ENCODE measurements at regions not wholly inside any gene's neighbourhood (a gene's known extent, or its start where the extent isn't known, plus 50 kb on each side); places are given as distances from the start of the nearest gene placed in this dataset.
"Not testable (repeated sequence)": the region's sequence is repeated elsewhere in the genome, so short reads cannot be mapped to it uniquely, and the experiment has no call there.

DNA sequence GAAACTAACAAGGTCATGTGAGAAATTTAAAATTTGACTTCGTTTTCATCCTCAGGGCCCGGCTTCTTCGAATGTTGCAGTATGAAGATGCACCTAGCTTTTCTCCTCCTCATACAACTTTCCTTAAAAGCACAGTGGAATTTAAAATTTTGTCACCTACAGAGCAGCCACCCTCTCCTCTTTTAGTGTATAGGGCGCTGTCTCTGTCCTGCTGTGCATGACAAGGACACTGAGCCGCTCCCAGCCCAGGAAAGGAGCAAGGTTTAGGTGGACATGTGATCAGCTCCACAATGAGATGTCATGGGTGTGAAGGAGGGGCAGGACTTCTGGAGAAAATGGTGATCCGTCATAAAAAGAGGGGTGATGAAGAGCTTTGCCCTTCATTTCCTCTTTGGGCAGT is 1185.4 kb downstream of the RPIA start:
- not testable (repeated sequence) for DNase-seq

DNA sequence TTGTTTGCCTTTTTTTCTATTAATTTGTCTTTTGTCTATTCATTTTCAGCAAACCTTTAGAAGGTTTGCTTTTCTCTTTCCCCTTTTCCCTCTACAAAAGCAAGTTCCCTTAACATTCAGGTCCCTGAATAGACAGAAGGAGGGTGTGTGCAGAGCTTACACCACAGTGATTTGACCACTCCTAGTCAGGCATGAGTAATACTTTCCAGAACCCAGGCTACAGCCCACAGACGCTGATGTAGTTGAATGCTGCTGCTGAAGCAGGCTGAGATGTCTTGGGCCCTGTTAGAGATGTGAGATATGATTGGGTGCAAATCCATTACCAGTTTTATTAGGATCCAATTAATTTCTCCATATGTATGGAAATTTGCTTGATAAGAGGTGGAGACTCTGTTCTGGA is 1191.4 kb downstream of the RPIA start:
- DNase-seq, result not testable (repeated sequence)

DNA sequence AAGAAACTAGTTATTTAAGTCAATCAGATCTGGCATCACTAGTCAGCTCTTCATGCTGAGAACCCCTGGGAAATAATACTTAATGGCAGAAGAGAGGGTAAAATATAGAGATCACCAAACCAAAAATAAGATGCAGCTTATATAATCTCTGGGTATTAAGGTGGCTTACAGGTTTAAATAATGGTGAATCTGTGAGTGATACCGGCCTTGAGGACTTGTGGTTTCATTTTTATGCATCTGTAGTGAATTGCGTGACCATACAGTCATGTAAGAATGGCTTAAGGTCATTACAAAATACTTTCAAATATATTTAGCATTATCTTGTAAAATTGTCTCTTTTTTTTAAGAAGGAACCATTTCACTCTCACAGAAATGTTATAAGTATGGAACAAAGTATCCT is 1192.2 kb downstream of the RPIA start:
- not testable (repeated sequence) for DNase-seq

DNA sequence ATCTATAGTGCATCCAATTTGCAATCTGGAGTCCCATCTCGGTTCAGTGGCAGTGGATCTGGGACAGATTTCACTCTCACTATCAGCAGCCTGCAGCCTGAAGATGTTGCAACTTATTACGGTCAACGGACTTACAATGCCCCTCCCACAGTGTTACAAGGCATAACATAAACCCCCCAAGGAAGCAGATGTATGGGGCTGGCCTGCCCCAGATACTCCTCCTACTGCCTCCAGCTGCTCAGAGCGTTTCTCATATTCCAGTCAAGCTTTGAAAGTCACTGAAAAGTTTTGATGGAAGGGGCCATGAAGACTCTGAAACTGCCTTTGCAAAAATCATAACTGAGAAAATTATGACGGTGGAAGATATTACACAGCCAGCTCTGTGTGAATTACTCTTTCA is 1193.6 kb downstream of the RPIA start:
- DNase-seq, result not testable (repeated sequence)

DNA sequence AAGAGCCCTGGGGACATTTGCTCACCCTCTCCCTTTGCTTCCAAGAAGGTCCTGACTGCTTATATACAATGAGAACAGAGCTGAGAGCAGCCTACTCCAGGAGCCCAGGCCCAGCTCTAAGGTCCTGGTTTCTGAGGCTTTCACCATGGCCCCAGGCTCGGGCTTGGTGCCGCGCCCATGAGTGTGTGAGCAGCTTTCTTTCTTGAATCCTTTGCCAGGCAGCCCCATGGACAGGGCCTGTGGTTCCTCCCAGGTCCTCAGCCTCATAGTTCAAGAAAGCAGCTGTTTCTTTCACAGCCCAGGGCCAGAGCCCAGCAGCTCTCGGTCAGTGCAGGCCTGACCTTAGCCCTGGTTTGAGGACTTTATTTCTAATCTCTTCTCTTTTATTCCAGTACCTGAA is 1197.2 kb downstream of the RPIA start:
- DNase-seq, result not testable (repeated sequence)

DNA sequence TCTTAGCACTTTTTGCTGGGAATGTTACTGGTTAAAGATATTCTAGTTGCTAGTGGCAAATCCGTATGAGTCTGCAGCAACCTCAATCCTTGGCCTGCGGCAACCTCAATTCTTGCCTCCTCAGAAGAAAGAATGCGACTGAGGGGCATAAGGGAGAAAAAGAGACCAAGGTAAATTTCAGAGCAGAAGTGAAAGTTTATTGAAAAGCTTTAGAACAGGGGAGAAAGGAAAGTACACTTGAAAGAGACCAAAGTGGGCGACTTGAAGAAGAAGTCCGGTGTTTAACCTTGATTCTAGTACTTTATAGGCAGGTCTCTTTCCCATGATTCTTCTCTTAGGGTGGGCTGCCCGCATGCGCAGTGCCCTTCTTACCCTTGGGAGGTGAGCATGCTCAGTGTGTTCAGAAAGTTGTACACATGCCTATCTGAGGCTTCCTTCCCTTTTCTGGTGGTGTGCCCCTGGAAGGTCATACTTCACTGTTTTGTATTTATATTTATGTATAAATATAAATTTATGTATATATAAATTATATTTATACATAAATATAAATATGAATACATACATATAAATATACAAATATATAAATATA is 1198.8 kb downstream of the RPIA start:
- DNase-seq, result not testable (repeated sequence)

DNA sequence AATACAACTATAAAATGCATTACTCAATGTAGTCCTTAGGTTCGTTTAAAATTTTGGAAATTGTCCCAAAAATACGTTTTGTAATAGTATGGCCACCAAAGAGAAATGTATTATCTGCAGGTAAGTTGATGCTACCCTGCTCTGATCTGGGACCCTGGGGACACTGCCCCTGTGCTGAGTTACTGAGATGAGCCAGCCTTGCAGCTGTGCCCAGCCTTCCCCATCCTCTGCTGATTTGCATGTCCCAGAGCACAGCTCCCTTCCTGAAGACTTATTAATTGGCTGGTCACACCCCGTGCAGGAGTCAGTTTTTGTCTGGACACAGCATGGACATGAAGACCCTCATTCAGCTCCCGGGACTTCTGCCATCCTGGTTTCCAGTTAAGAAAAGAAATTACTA is 1203.5 kb downstream of the RPIA start:
- DNase-seq, result not testable (repeated sequence)

DNA sequence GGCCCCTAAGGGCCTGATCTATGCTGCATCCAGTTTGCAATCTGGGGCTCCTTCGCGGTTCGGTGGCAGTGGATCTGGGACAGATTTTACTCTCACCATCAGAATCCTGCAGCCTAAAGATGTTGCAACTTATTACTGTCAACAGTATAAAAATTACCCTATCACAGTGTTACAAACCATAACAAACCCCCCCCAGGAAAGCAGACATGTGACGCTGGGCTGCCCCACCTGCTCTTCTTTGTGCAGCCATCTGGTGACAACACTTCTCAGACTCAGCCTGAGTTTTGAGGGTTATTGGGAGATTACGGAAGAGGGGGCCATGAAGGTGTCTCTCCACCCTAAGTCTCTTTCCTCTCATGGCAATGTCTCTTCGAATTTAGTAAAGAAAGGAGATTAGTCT is 1204.2 kb downstream of the RPIA start:
- DNase-seq, result not testable (repeated sequence)

DNA sequence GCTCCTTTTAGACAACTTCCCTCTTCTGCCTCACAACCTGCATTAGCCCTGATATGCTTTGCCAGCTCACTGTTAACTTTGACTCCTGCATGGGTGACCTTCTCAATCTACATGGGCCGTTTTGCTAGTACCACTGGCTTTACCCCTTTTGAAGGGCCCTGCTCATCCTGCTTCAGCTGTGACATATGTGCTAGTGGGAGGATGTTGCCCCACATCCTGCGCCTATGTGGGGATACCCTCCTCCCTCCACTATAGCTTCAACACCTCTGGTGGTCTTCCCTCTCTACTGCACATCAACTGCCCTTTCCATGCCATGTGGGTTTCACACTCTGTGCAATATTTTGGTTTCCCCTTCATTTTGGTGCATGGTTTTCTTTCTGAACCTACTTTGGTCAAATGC is 1235.5 kb downstream of the RPIA start:
- DNase-seq, result not testable (repeated sequence)

DNA sequence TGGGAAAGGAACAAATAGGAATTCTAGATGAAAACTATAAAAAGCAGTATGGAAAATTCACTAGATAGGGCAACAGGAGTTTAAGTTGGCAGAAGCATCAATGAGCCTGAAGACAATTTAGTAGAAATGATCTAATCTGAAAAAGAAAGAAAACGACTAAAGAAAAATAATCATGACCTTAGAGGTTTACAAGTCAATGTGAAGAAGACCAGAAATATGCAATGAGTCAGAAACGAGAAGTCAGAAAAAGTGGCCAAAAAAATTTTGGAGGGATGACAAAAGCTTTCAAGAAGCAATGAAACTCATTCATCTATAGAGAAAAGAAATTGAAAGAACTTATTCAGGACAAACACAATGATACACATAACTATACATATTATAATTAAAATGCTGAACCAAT is 1244.0 kb downstream of the RPIA start:
- DNase-seq, result not testable (repeated sequence)

DNA sequence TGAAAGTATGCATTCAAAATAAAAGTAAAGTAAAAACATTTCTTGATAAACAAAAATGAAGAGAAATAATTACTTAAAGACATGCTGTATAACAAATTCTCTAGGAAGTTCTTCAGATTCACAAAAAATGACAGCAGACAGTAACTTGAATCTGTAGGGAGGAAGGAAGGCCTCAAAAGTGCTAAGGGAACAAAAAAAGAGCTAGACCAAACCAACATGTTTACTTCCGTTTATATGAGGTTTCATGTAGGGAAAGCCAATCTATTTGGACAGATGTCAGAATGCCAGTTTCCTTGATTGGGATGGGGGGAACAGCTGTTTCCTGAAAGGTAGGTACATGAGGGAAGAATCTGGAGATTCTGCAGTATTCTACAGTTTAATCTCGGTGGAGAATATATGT is 1244.5 kb downstream of the RPIA start:
- DNase-seq, result peak; percentile 46

DNA sequence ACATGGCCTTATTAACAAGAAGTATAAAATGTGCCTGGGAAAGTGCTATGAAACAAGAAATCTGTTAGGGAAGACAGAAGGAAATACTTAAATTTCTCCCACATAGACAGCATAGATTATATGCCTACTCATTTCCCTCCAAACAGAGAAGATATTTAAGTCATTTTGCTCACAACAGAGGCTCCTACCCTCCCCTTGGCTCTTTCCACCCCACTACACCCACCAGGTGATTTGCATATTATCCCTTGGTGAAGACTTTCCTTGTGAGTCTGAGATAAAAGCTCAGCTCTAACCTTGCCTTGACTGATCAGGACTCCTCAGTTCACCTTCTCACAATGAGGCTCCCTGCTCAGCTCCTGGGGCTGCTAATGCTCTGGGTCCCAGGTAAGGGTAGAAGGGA is 1245.1 kb downstream of the RPIA start:
- not testable (repeated sequence) for DNase-seq

DNA sequence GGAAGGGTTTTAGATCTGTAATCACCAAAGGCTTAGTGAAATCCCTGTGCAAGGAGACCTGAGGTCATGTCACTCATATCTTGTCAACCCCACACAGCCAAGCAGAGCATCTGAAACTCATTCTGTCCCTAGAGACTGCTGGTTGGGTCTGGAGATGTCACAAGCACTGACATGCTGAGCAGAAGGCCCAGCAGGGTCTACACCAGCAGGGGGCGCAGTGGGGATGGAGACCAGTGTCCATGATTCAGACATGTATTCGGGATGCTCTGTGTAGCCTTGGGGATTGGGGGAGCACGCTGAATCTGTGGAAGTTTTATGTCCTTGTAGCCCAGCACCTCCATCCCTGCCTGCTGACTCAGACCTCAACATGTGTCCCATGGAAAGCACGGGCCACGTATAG is 1247.3 kb downstream of the RPIA start:
- DNase-seq, result not testable (repeated sequence)

DNA sequence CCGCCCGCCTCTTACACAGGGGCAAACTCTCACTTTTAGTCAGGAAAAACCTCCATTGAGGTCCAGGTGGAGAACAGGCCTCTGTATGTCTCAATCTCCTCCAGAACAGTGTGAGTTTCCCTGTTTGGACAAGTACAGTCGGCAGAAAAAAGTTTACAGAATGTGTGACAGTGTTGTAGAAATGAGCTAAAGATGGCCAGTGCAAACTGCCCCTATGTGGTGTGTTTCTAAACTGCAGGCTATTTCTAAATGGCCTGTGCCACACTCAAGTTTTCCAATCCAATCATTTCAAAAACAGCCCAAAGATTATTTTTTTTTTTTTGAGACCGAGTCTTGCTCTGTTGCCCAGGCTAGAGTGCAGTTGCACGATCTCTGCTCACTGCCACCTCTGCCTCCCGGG is 1252.8 kb downstream of the RPIA start:
- DNase-seq, result not testable (repeated sequence)

DNA sequence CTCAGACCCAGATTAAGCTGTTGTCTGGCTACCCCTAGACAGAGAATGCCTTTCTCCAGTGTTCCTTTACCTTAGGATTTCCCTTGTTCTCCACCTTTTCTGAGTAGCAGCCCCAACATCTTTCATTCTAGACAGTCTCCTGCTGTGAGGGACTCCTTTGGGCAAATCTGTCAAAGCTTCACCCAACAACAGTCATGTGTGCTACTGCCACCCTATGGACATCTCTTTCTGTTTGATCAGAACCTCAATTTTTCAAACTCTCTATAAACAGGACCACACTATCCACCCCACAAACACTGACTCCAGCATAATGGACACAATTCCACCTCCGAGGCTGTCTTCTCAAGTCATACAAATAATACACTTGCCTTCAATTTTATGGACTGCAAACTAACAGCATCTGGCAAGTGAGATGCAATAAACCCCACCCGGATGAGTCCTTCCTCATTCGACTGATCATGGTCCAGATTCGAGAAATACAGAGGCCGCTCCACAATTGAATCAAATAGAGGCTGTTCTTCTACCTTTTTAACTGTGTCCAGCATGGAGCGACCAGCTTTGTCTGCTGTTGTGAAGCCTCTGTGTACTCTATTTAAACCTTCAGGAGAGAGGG is 1253.6 kb downstream of the RPIA start:
- not testable (repeated sequence) for DNase-seq

DNA sequence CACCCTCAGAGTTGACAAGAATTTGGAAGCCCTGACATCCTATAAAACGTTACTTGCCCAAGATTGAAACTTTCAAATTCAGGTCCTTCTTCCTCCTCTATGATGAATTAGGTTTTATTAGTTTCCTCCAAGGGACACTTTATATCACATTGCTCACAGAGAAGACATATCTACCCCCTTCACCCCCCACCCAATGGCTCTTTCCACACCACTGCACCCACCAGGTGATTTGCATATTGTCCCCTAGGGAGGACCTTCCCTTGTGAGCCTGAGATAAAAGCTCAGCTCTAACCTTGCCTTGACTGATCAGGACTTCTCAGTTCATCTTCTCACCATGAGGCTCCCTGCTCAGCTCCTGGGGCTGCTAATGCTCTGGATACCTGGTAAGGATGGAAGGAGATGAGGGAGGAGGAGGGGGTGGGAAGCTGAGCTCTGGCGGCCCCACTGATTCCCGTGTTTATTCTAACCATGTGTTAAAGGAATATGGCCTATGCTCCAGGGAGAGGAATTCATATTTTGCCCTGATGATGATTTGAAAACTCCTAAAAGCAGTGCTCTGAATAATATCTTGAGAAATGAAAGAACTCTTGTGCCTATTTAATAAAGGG is 1255.8 kb downstream of the RPIA start:
- DNase-seq, result not testable (repeated sequence)

DNA sequence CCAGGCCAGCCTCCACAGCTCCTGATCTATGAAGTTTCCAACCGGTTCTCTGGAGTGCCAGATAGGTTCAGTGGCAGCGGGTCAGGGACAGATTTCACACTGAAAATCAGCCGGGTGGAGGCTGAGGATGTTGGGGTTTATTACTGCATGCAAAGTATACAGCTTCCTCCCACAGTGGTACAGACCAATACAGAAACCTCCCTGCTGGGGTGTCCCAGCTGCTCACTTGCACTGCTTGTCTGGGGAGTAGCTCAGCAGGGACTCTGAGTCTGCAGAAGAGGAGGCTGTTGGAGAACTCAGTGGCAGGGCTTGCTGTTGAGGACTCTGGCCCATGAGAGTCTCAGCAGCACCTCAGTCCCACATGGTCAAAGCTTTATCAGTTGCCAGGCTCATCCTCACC is 1256.6 kb downstream of the RPIA start:
- not testable (repeated sequence) for DNase-seq

DNA sequence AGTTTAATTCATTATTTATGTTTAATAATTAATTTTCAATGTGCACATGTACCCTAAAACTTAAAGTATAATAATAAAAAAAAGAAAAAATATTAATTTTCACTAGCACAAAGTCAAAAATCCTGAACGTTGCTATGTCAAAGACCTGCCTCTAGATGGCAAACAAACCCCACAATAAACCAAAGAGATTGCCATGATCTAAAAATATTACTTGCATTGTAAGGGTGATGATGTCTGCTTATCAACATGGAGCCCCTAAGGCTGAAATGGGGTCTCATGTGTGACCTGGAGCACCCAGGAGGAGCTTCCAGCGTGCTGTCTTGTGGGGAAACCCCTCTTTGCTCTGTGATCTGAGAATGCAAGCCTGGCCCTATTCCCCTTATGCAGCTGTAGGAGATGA is 1259.3 kb downstream of the RPIA start:
- DNase-seq, result not testable (repeated sequence)

DNA sequence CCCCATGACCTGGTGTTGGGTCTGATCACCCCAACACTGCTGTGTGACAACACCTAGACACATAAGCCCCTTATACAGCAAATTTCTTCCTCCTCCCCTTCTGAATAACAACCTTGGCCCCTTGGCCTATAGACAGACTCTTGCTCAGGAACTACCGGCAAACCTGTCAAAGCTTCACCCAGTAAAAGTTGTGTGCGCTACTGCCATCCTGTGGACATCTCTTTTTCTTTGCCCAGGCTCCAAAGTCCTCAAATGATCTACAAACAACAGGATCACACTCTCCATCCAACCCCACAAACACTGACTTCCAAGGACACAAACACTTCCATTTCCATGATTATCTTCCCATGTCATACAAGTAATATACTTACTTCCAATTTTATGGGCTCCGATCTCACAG is 1265.8 kb downstream of the RPIA start:
- peak; percentile 33 for DNase-seq

DNA sequence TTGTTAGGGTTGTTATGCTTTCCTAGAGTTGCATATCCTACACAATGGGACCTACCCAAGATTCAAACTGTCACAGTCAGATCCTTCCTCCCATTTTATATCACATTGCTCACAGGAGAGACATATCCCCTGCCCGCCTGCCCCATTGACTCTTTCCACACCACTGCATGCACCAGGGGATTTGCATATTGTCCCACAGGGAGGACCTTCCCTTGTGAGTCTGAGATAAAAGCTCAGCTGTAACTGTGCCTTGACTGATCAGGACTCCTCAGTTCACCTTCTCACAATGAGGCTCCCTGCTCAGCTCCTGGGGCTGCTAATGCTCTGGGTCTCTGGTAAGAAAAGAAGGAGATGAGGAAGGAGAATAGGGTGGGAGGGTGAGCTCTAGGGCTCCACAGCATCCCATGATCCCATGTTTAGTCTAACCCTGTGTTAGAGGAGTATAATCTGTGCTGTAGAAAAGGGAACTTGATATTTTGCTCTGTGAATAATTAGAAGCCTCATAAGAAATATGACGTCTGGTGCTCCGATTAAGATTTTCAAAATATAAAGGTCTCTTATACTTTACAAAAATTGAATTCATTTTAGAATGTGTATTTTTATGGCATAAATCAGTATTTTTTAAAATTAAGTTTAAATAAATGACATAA is 1268.4 kb downstream of the RPIA start:
- DNase-seq, result not testable (repeated sequence)

DNA sequence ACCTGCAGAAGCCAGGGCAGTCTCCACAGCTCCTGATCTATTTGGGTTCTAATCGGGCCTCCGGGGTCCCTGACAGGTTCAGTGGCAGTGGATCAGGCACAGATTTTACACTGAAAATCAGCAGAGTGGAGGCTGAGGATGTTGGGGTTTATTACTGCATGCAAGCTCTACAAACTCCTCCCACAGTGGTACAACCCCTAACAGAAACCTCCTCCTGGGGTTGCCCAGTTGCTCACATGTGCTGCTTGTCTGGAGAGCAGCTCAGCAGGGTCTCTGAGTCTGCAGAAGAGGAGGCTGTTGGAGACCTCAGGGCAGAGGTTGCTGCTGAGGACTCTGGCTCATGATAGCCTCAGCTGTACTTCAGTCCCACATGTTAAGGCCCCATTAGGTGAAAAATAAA is 1269.1 kb downstream of the RPIA start:
- DNase-seq, result not testable (repeated sequence)

DNA sequence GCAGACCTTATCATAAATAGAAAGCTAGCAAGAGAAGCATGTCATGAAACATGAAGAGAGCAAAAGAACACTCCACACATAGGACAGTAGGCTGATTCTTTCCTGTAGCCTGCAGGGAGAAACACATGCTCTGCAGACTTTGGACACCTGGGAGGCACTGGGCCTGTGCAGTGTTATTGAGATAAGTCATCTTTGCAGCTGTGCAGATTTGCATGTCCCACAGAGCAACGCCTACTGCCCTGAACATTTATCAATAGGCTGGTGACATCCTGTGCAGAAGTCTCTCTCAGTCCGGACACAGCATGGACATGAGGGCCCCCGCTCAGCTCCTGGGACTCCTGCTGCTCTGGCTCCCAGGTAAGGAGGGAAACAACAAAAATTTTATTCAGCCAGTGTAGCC is 1277.1 kb downstream of the RPIA start:
- DNase-seq, result not testable (repeated sequence)

DNA sequence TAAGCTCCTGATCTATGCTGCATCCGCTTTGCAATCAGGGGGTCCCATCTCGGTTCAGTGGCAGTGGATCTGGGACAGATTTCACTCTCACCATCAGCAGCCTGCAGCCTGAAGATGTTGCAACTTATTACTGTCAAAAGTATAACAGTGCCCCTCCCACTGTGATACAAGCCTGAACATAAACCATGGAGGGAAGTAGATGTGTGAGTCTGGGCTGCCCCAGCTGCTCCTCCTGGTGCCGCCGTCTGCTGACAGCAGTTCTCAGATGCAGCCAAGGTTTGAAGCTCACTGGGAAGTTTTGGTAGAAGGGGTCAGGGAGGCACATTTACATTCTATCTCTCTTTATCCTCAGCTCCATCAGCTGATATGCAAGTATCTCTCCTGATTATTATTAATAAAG is 1277.7 kb downstream of the RPIA start:
- DNase-seq, result peak; percentile 47

DNA sequence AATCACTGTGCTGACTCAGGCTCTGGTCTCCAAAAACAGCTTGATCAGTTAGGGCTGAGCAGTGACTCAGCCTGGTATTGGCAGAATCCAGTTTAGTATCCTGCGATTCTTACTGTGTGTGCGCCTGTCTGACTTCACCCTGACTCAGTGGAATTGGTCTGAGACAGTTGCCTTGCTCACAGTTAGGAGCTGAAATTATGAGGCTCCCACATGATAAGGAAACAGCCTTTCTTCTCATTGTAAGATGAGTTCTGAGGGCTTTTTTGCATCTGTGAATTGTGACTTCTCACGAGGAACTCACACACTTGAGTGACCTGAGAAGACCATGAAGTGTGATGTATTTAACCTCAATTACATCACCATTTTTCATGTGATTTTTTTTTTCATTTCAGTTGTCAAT is 1282.4 kb downstream of the RPIA start:
- not testable (repeated sequence) for DNase-seq

All from hematopoietic multipotent progenitor cell treated with erythropoietin and hydrocortisone succinate and interleukin-3 and kit ligand, for 4 days (in vitro differentiated cells).